ENCODE measurements at regions not wholly inside any gene's neighbourhood (a gene's known extent, or its start where the extent isn't known, plus 50 kb on each side); places are given as distances from the start of the nearest gene placed in this dataset.
"Not testable (repeated sequence)": the region's sequence is repeated elsewhere in the genome, so short reads cannot be mapped to it uniquely, and the experiment has no call there.

GRCh38 chr21:6467907-6468306, 4053.5 kb upstream of the TPTE start:
- not testable (repeated sequence) for H3K4me1 ChIP-seq (ENCODE audit: insufficient read depth, low read length); H3K4me3 ChIP-seq (ENCODE audit: low read length)

GRCh38 chr21:6468331-6468860, 4053.0 kb upstream of the TPTE start:
- H3K27me3 ChIP-seq (ENCODE audit: insufficient read depth, low read length); H3K9me3 ChIP-seq (ENCODE audit: low read depth, low read length); H3K4me1 ChIP-seq (ENCODE audit: insufficient read depth, low read length); H3K4me3 ChIP-seq (ENCODE audit: low read length): not testable (repeated sequence)

More at GRCh38 chr21:6467907-6468306, 4053.5 kb upstream of the TPTE start:
- H3K9me3 ChIP-seq (ENCODE audit: low read depth, low read length); H3K27me3 ChIP-seq (ENCODE audit: insufficient read depth, low read length): not testable (repeated sequence)

GRCh38 chr21:6474250-6474968, 4047.0 kb upstream of the TPTE start:
- H3K4me3 ChIP-seq (ENCODE audit: low read length); H3K4me1 ChIP-seq (ENCODE audit: insufficient read depth, low read length); H3K27me3 ChIP-seq (ENCODE audit: insufficient read depth, low read length); H3K9me3 ChIP-seq (ENCODE audit: low read depth, low read length): not testable (repeated sequence)

- H3K4me1 ChIP-seq (ENCODE audit: insufficient read depth, low read length); H3K4me3 ChIP-seq (ENCODE audit: low read length); H3K27me3 ChIP-seq (ENCODE audit: insufficient read depth, low read length); H3K9me3 ChIP-seq (ENCODE audit: low read depth, low read length): not testable (repeated sequence)
These were observed 4040.3 kb upstream of the TPTE start for GRCh38 chr21:6481116-6481515.

GRCh38 chr21:6482616-6483015, 4038.8 kb upstream of the TPTE start:
- H3K4me1 ChIP-seq (ENCODE audit: insufficient read depth, low read length): not testable (repeated sequence)

GRCh38 chr21:6483645-6484044, 4037.7 kb upstream of the TPTE start:
- not testable (repeated sequence) for H3K9me3 ChIP-seq (ENCODE audit: low read depth, low read length); H3K4me3 ChIP-seq (ENCODE audit: low read length); H3K4me1 ChIP-seq (ENCODE audit: insufficient read depth, low read length); H3K27me3 ChIP-seq (ENCODE audit: insufficient read depth, low read length)

More at GRCh38 chr21:6482616-6483015, 4038.8 kb upstream of the TPTE start:
- H3K9me3 ChIP-seq (ENCODE audit: low read depth, low read length); H3K4me3 ChIP-seq (ENCODE audit: low read length); H3K27me3 ChIP-seq (ENCODE audit: insufficient read depth, low read length): not testable (repeated sequence)

- H3K9me3 ChIP-seq (ENCODE audit: low read depth, low read length); H3K4me1 ChIP-seq (ENCODE audit: insufficient read depth, low read length); H3K27me3 ChIP-seq (ENCODE audit: insufficient read depth, low read length); H3K4me3 ChIP-seq (ENCODE audit: low read length): not testable (repeated sequence)
These were observed 4034.6 kb upstream of the TPTE start for GRCh38 chr21:6486821-6487220.

- H3K4me3 ChIP-seq (ENCODE audit: low read length); H3K27me3 ChIP-seq (ENCODE audit: insufficient read depth, low read length); H3K9me3 ChIP-seq (ENCODE audit: low read depth, low read length); H3K4me1 ChIP-seq (ENCODE audit: insufficient read depth, low read length): not testable (repeated sequence)
These were observed 4028.7 kb upstream of the TPTE start for GRCh38 chr21:6492691-6493090.

- not testable (repeated sequence) for H3K27me3 ChIP-seq (ENCODE audit: insufficient read depth, low read length); H3K9me3 ChIP-seq (ENCODE audit: low read depth, low read length); H3K4me3 ChIP-seq (ENCODE audit: low read length); H3K4me1 ChIP-seq (ENCODE audit: insufficient read depth, low read length)
These were observed 4027.4 kb upstream of the TPTE start for GRCh38 chr21:6493957-6494356.

GRCh38 chr21:6496356-6496755, 4025.0 kb upstream of the TPTE start:
- not testable (repeated sequence) for H3K4me1 ChIP-seq (ENCODE audit: insufficient read depth, low read length); H3K4me3 ChIP-seq (ENCODE audit: low read length)

GRCh38 chr21:6498716-6499115, 4022.7 kb upstream of the TPTE start:
- peak overlapping the region; percentile 18 for H3K4me3 ChIP-seq (ENCODE audit: low read length)
- H3K9me3 ChIP-seq (ENCODE audit: low read depth, low read length); H3K4me1 ChIP-seq (ENCODE audit: insufficient read depth, low read length); H3K27me3 ChIP-seq (ENCODE audit: insufficient read depth, low read length): not testable (repeated sequence)

More at GRCh38 chr21:6496356-6496755, 4025.0 kb upstream of the TPTE start:
- H3K27me3 ChIP-seq (ENCODE audit: insufficient read depth, low read length); H3K9me3 ChIP-seq (ENCODE audit: low read depth, low read length): not testable (repeated sequence)

- not testable (repeated sequence) for H3K27me3 ChIP-seq (ENCODE audit: insufficient read depth, low read length); H3K4me1 ChIP-seq (ENCODE audit: insufficient read depth, low read length); H3K4me3 ChIP-seq (ENCODE audit: low read length); H3K9me3 ChIP-seq (ENCODE audit: low read depth, low read length)
These were observed 4022.1 kb upstream of the TPTE start for GRCh38 chr21:6499128-6499826.

- not testable (repeated sequence) for H3K9me3 ChIP-seq (ENCODE audit: low read depth, low read length); H3K4me3 ChIP-seq (ENCODE audit: low read length); H3K27me3 ChIP-seq (ENCODE audit: insufficient read depth, low read length); H3K4me1 ChIP-seq (ENCODE audit: insufficient read depth, low read length)
These were observed 4021.5 kb upstream of the TPTE start for GRCh38 chr21:6499866-6500265.

- not testable (repeated sequence) for H3K4me1 ChIP-seq (ENCODE audit: insufficient read depth, low read length); H3K4me3 ChIP-seq (ENCODE audit: low read length)
These were observed 4020.7 kb upstream of the TPTE start for GRCh38 chr21:6500681-6501080.

GRCh38 chr21:6506167-6506894, 4015.1 kb upstream of the TPTE start:
- H3K4me3 ChIP-seq (ENCODE audit: low read length); H3K9me3 ChIP-seq (ENCODE audit: low read depth, low read length); H3K27me3 ChIP-seq (ENCODE audit: insufficient read depth, low read length); H3K4me1 ChIP-seq (ENCODE audit: insufficient read depth, low read length): not testable (repeated sequence)

More at GRCh38 chr21:6500681-6501080, 4020.7 kb upstream of the TPTE start:
- H3K9me3 ChIP-seq (ENCODE audit: low read depth, low read length); H3K27me3 ChIP-seq (ENCODE audit: insufficient read depth, low read length): not testable (repeated sequence)

Measured in mononuclear cell (primary cell).